Neural progenitor cell (in vitro differentiated cells): ENCODE measurements at regions not wholly inside any gene's neighbourhood (a gene's known extent, or its start where the extent isn't known, plus 50 kb on each side); places are given as distances from the start of the nearest gene placed in this dataset.

Experiments used
- DNase-seq: peaks from one replicate; pipeline ENCODE4 v3.0.0-alpha.2; 2016; ENCODE audit warnings: low spot score
- H2AFZ ChIP-seq: fragments of 200-600 bp; sonication (generic); replicated peaks from 2 replicates; pipeline ENCODE4 v1.6.1; 2016; ENCODE audit warnings: antibody characterized with exemption
- H3F3A ChIP-seq: fragments of 200-600 bp; sonication (generic); 2 replicates; pipeline ENCODE4 v1.6.1; 2016; ENCODE audit warnings: antibody characterized with exemption, low read depth
- H3K27ac ChIP-seq: fragments of 200-600 bp; sonication (generic); 2 replicates; pipeline ENCODE4 v1.5.1; 2016; ENCODE audit warnings: mild to moderate bottlenecking
- H3K27me3 ChIP-seq: fragments of 200-600 bp; sonication (generic); 2 replicates; pipeline ENCODE4 v1.6.1; 2016; ENCODE audit warnings: mild to moderate bottlenecking, moderate library complexity
- H3K36me3 ChIP-seq: fragments of 200-600 bp; sonication (generic); 2 replicates; pipeline ENCODE4 v1.5.1; 2016
- H3K4me1 ChIP-seq: fragments of 200-600 bp; sonication (generic); 2 replicates; pipeline ENCODE4 v1.6.1; 2016; ENCODE audit warnings: mixed run types
- H3K4me2 ChIP-seq: fragments of 200-600 bp; sonication (generic); 2 replicates; pipeline ENCODE4 v1.6.1; 2016
- H3K4me3 ChIP-seq: fragments of 200-600 bp; sonication (generic); 2 replicates; pipeline ENCODE4 v1.5.1; 2016
- H3K79me2 ChIP-seq: fragments of 200-600 bp; sonication (generic); 2 replicates; pipeline ENCODE4 v1.6.1; 2016; ENCODE audit warnings: low read depth
- H3K9ac ChIP-seq: fragments of 200-600 bp; sonication (generic); 2 replicates; pipeline ENCODE4 v1.6.1; 2016
- H3K9me3 ChIP-seq: fragments of 200-600 bp; sonication (generic); 2 replicates; pipeline ENCODE4 v1.5.1; 2016; ENCODE audit warnings: low read depth
- H4K20me1 ChIP-seq: fragments of 200-600 bp; sonication (generic); 2 replicates; pipeline ENCODE4 v1.6.1; 2016; ENCODE audit warnings: low read depth
- H3K27ac Mint-ChIP-seq: 3 replicates; pipeline ENCODE4 v1.8.0; 2021; ENCODE audit warnings: mixed read lengths
- H3K27me3 Mint-ChIP-seq: 2 replicates; pipeline ENCODE4 v1.8.0; 2022; ENCODE audit warnings: low read depth, mild to moderate bottlenecking, inconsistent platforms, moderate library complexity, mixed read lengths; ENCODE audit not compliant: insufficient read depth
- H3K36me3 Mint-ChIP-seq: 3 replicates; pipeline ENCODE4 v1.8.0; 2021; ENCODE audit warnings: mixed read lengths
- H3K4me1 Mint-ChIP-seq: 3 replicates; pipeline ENCODE4 v1.8.0; 2021; ENCODE audit warnings: mixed read lengths
- H3K4me3 Mint-ChIP-seq: 3 replicates; pipeline ENCODE4 v1.8.0; 2021; ENCODE audit warnings: mild to moderate bottlenecking, moderate library complexity, mixed read lengths
- H3K9me3 Mint-ChIP-seq: 3 replicates; pipeline ENCODE4 v1.8.0; 2020; ENCODE audit warnings: mixed read lengths
- EZH2 ChIP-seq: fragments of 200-600 bp; sonication (generic); IDR thresholded peaks from 2 replicates; pipeline ENCODE4 v1.6.1; 2017; ENCODE audit warnings: antibody characterized with exemption, mild to moderate bottlenecking, moderate library complexity
- EZH2phosphoT487 ChIP-seq: fragments of 200-600 bp; sonication (generic); IDR thresholded peaks from 2 replicates; pipeline ENCODE4 v1.6.1; 2017; ENCODE audit warnings: antibody characterized with exemption
- TF ChIP-seq, protein P1 (sequence below): fragments of 200-600 bp; sonication (generic); IDR thresholded peaks from 2 replicates; pipeline ENCODE4 v1.5.1; 2017; ENCODE audit warnings: antibody characterized with exemption, mild to moderate bottlenecking

DNA sequence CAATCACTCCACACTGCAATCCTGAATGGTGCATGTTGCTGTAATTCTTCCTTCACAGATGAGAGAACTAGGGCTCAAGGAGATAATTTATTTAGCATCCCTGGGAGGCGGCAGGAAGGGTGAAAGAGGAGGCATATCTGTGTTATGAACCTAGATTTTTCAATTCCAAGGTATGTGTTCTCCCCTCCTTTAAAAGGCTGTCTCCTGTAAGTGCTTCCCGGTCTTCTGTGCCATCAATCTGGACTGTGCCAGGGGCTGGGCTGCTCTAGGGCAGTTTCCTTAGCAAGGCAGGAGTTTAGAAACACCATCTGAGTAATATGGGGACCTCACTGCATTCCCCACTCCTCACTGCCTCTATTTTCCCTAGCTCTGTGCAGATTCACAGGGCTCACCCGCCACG is 185.0 kb downstream of the RFC3 start:
- Mint-ChIP-seq H3K4me3 (no peak overlapping the region), H3K9me3 (no peaks in the 10 kb centered on the region), H3K27me3 (peaks cover 3% of the 10 kb centered on the region), H3K27ac (no peak overlapping the region), H3K36me3 (no peaks in the 10 kb centered on the region), H3K4me1 (peaks cover 9% of the 10 kb centered on the region)
- Histone ChIP-seq H3K4me2 (no peak overlapping the region), H3K9ac (no peak overlapping the region), H3F3A (no peaks in the 10 kb centered on the region), H3K9me3 (no peaks in the 10 kb centered on the region), H3K27ac (no peak overlapping the region), H4K20me1 (no peaks in the 10 kb centered on the region), H3K36me3 (no peaks in the 10 kb centered on the region), H3K79me2 (no peaks in the 10 kb centered on the region), H3K4me3 (no peak overlapping the region), H2AFZ (no peak overlapping the region), H3K4me1 (no peaks in the 10 kb centered on the region), H3K27me3 (no peaks in the 10 kb centered on the region)
- DNase-seq: no peak
- TF ChIP-seq, protein P1, sequence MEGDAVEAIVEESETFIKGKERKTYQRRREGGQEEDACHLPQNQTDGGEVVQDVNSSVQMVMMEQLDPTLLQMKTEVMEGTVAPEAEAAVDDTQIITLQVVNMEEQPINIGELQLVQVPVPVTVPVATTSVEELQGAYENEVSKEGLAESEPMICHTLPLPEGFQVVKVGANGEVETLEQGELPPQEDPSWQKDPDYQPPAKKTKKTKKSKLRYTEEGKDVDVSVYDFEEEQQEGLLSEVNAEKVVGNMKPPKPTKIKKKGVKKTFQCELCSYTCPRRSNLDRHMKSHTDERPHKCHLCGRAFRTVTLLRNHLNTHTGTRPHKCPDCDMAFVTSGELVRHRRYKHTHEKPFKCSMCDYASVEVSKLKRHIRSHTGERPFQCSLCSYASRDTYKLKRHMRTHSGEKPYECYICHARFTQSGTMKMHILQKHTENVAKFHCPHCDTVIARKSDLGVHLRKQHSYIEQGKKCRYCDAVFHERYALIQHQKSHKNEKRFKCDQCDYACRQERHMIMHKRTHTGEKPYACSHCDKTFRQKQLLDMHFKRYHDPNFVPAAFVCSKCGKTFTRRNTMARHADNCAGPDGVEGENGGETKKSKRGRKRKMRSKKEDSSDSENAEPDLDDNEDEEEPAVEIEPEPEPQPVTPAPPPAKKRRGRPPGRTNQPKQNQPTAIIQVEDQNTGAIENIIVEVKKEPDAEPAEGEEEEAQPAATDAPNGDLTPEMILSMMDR: no peak
- no peak for TF ChIP-seq EZH2
- TF ChIP-seq EZH2phosphoT487: no peak

DNA sequence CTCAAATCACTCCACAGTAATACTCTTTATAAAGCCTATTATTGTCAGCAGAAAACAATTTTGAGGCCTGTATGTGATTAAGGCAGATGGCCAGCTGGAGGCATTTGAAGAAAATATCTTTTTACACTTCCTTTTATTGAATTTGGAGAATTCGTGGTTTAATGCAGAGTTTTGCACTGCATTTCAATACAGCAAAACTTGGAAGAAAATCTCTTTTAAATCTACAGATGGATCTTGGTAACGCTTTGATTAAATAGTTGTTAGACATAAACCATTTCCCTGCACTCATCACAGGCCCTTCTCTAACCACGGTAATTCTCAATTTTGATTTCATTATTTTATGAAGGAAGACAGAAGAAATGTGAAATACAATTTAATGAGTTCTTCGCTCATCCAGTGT is 185.7 kb downstream of the RFC3 start:
- H3K36me3 Mint-ChIP-seq: no peaks in the 10 kb centered on the region
- H3K4me1 Mint-ChIP-seq: peaks cover 9% of the 10 kb centered on the region
- no peaks in the 10 kb centered on the region for H3K9me3 Mint-ChIP-seq
- Histone ChIP-seq H3K27ac (no peak overlapping the region), H4K20me1 (no peaks in the 10 kb centered on the region), H3K79me2 (no peaks in the 10 kb centered on the region), H2AFZ (no peak overlapping the region), H3K4me2 (no peak overlapping the region), H3K9me3 (no peaks in the 10 kb centered on the region), H3K9ac (no peak overlapping the region), H3F3A (no peaks in the 10 kb centered on the region), H3K27me3 (no peaks in the 10 kb centered on the region), H3K4me1 (no peaks in the 10 kb centered on the region), H3K36me3 (no peaks in the 10 kb centered on the region), H3K4me3 (no peak overlapping the region)
- no peak overlapping the region for H3K27ac Mint-ChIP-seq
- peaks cover 3% of the 10 kb centered on the region for H3K27me3 Mint-ChIP-seq
- no peak for DNase-seq
- TF ChIP-seq, protein P1: no peak
- TF ChIP-seq EZH2 (no peak), EZH2phosphoT487 (no peak)
- no peak overlapping the region for H3K4me3 Mint-ChIP-seq

DNA sequence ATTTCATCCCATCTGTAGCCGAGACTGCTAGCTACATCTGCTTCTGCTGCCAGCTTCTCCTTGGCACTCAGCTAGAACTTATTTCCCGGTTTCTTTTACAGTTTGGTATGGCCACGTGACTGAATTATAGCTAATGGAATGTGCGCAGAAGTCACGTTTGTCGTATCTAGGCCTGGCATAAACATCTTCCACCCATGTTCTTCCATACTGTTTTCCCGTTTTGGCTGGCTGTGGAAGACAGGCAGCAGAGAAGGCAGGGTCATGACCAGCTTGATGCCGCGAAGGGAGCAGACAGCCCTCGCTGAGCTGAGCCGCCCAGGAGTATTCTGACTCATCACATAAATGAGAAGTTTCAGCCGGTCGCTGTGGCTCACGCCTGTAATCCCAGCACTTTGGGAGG is 186.7 kb downstream of the RFC3 start:
- DNase-seq: no peak
- Histone ChIP-seq H3K4me1 (no peaks in the 10 kb centered on the region), H3K27me3 (no peaks in the 10 kb centered on the region), H3K79me2 (no peaks in the 10 kb centered on the region), H3K4me2 (no peak overlapping the region), H2AFZ (no peak overlapping the region), H3K9ac (no peak overlapping the region), H3K27ac (no peak overlapping the region), H3K9me3 (no peaks in the 10 kb centered on the region), H4K20me1 (no peaks in the 10 kb centered on the region), H3K36me3 (no peaks in the 10 kb centered on the region), H3K4me3 (no peak overlapping the region), H3F3A (no peaks in the 10 kb centered on the region)
- no peaks in the 10 kb centered on the region for H3K36me3 Mint-ChIP-seq
- H3K27me3 Mint-ChIP-seq: peaks cover 3% of the 10 kb centered on the region
- H3K9me3 Mint-ChIP-seq: no peaks in the 10 kb centered on the region
- no peak overlapping the region for H3K4me3 Mint-ChIP-seq
- H3K27ac Mint-ChIP-seq: no peak overlapping the region
- peaks cover 9% of the 10 kb centered on the region for H3K4me1 Mint-ChIP-seq
- TF ChIP-seq EZH2phosphoT487 (no peak), EZH2 (no peak)
- TF ChIP-seq, protein P1: no peak
